Left colon (tissue), 2 donors: ENCODE measurements at regions not wholly inside any gene's neighbourhood (a gene's known extent, or its start where the extent isn't known, plus 50 kb on each side); places are given as distances from the start of the nearest gene placed in this dataset.
"Not testable (repeated sequence)": the region's sequence is repeated elsewhere in the genome, so short reads cannot be mapped to it uniquely, and the experiment has no call there.

ENCODE experiments used
- ATAC-seq: fragments of 200-7000 bp; cut with Tn5 transposase; one replicate; pipeline ENCODE4 v1.9.1; 2020; ENCODE audit warnings: mild to moderate bottlenecking, moderate library complexity
- DNase-seq, 2 donors: peaks; one replicate each; pipeline ENCODE4 v3.0.0-alpha.2; 2020
- intact Hi-C, 2 donors: fragments of 100-400 bp; cut with DNase I in 1 of 2; cut with micrococcal nuclease in 1 of 2; formaldehyde crosslinking; loops; one replicate each; pipeline versions ENCODE4 v1.11.2 to v1.14.0; 2022; cut with DNase I, micrococcal nuclease
- donor health status: DM: no; HTN: no; CAD: no.
- donor health status: DM: yes; HTN: yes; CAD: no.

GRCh38 chr11:37333345-37333744, 735.3 kb upstream of the RAG2 start:
- no peak for ATAC-seq
- intact Hi-C loops = no loop called here
- no peak for DNase-seq

GRCh38 chr11:37323843-37324242, 725.8 kb upstream of the RAG2 start:
- ATAC-seq (no peak), DNase-seq (no peak)
- intact Hi-C loops = no loop called here

GRCh38 chr11:37322333-37323194, 724.5 kb upstream of the RAG2 start:
- no peak for ATAC-seq
- DNase-seq = no peak
- intact Hi-C loops = no loop called here

GRCh38 chr11:37320921-37321320, 722.9 kb upstream of the RAG2 start:
- DNase-seq (no peak), ATAC-seq (no peak)
- intact Hi-C loops = no loop called here

- intact Hi-C loops = no loop called here
- ATAC-seq (no peak), DNase-seq (no peak)
Measured at GRCh38 chr11:37317803-37318202, 719.8 kb upstream of the RAG2 start.

- intact Hi-C loops = no loop called here
- DNase-seq (no peak), ATAC-seq (no peak)
Measured at GRCh38 chr11:37313266-37313665, 715.2 kb upstream of the RAG2 start.

- no peak for ATAC-seq
- no peak for DNase-seq
- intact Hi-C loops = no loop called here
Measured at GRCh38 chr11:37306563-37306962, 708.5 kb upstream of the RAG2 start.

GRCh38 chr11:37301405-37301804, 703.4 kb upstream of the RAG2 start:
- intact Hi-C loops, ATAC-seq, DNase-seq: not testable (repeated sequence)

GRCh38 chr11:37298173-37298572, 700.1 kb upstream of the RAG2 start:
- intact Hi-C loops = no loop called here
- ATAC-seq = no peak
- DNase-seq = no peak

- intact Hi-C loops = no loop called here
- no peak for ATAC-seq
- no peak for DNase-seq
Measured at GRCh38 chr11:37286890-37287289, 688.9 kb upstream of the RAG2 start.

- ATAC-seq = no peak
- intact Hi-C loops = no loop called here
- no peak for DNase-seq
Measured at GRCh38 chr11:37282367-37282766, 684.3 kb upstream of the RAG2 start.

GRCh38 chr11:37280200-37280599, 682.2 kb upstream of the RAG2 start:
- intact Hi-C loops = no loop called here
- DNase-seq (no peak), ATAC-seq (no peak)

GRCh38 chr11:37277896-37278465, 679.9 kb upstream of the RAG2 start:
- DNase-seq (no peak), ATAC-seq (no peak)
- intact Hi-C loops = no loop called here

GRCh38 chr11:37264783-37265182, 666.7 kb upstream of the RAG2 start:
- DNase-seq = no peak
- intact Hi-C loops = no loop called here
- no peak for ATAC-seq

GRCh38 chr11:37264060-37264459, 666.0 kb upstream of the RAG2 start:
- DNase-seq (no peak), ATAC-seq (no peak)
- intact Hi-C loops = no loop called here

GRCh38 chr11:37263467-37263866, 665.4 kb upstream of the RAG2 start:
- ATAC-seq, intact Hi-C loops, DNase-seq: not testable (repeated sequence)

- DNase-seq (no peak), ATAC-seq (no peak)
- intact Hi-C loops = no loop called here
Measured at GRCh38 chr11:37259734-37260133, 661.7 kb upstream of the RAG2 start.

GRCh38 chr11:37248145-37248544, 650.1 kb upstream of the RAG2 start:
- ATAC-seq (no peak), DNase-seq (no peak)
- intact Hi-C loops = no loop called here

- intact Hi-C loops, DNase-seq, ATAC-seq: not testable (repeated sequence)
Measured at GRCh38 chr11:37246092-37246491, 648.1 kb upstream of the RAG2 start.

GRCh38 chr11:37230865-37231264, 632.8 kb upstream of the RAG2 start:
- intact Hi-C loops = no loop called here
- DNase-seq (no peak), ATAC-seq (no peak)

- ATAC-seq (no peak), DNase-seq (no peak)
- intact Hi-C loops = no loop called here
Measured at GRCh38 chr11:37223962-37224361, 625.9 kb upstream of the RAG2 start.
